Right lung (tissue), 2 donors: ENCODE measurements at regions not wholly inside any gene's neighbourhood (a gene's known extent, or its start where the extent isn't known, plus 50 kb on each side); places are given as distances from the start of the nearest gene placed in this dataset.

Source experiments
- DNase-seq, 2 donors: peaks; one replicate each; pipeline ENCODE4 v3.0.0-alpha.2; 2013

- DNase-seq, result peak; percentile 71 to 74
Observed at GRCh38 chr12:101539148-101539547, 55.6 kb upstream of the MYBPC1 start.
